HS-27A (cell line): ENCODE measurements at regions not wholly inside any gene's neighbourhood (a gene's known extent, or its start where the extent isn't known, plus 50 kb on each side); places are given as distances from the start of the nearest gene placed in this dataset.

Source experiments
- DNase-seq: peaks from one replicate; pipeline ENCODE4 v3.0.0-alpha.2; 2012; ENCODE audit warnings: low read depth, missing footprints

DNA sequence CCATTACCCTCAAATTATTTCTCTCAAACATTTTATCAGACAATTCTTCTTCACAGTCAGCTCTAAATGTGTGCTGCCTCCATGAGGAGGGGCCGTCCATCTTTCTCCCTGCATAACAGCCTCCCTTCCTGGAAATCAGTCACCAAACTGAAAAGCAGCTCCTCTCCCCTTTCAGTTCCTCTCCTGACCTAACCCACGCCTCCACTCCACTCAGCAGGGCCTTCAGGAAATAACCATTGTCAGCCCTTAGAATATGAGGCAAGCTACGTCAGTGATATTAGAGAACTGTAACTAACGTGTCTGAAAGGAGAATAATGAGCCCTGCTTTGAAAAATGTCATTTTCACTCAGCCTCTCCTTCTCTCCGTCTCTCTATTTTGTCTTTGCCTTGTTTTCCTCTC is 116.2 kb downstream of the OLFM4 start:
- no peak for DNase-seq

DNA sequence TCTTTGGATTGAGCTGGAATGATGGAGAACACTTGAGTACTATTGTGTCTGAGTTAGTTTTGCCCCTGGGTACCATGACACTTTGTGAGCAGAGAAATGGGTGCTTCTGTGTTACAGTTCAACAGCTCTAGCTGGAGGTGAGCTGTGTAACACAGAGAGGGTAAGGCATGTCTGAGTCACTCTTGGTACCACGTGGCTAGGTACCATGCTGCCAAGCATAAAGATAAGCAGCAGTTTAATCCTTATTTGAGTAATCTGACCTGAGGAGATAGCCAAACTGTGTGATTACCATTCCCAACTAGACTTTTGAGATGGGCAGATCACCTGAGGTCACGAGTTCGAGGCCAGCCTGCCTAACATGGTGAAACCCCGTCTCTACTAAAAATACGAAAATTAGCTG is 122.0 kb downstream of the OLFM4 start:
- DNase-seq, result no peak

DNA sequence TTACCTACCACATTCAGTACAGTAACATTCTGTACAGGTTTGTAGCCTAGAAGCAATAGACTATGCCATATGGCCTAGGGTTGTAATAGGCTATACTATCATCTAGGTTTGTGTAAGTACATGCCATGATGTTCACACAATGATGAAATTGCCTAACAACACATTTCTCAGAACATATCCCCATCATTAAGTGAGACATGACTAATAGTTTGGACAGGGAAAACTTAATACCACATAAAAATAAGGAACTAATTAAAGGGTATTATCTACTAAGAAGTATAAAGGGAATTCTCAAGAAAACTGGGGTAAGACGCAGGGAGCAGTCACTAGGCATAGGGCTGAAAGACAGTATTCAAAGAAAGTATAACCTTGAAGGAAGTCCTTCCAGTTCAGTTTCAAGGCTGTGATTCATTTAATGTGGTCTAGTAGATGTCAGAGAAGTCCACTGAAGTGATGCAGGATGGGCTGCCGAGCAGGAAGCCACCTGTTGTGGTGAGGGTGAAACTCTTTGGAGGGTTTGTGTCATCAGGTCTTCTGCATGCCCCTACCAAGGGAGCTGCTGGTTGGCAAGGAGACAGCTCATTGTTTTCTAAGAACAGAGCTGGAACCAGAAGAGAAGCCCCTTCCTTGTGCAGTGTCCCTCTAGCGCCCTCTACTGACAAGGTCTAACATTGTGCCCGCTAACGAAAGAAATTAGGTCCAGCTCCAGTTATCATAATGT is 122.9 kb downstream of the OLFM4 start:
- no peak for DNase-seq

- no peak for DNase-seq
These were observed 123.4 kb downstream of the OLFM4 start for GRCh38 chr13:53152057-53152421.

- no peak for DNase-seq
These were observed 129.6 kb downstream of the OLFM4 start for GRCh38 chr13:53158201-53158600.

GRCh38 chr13:53159431-53159830 is 130.8 kb downstream of the OLFM4 start:
- no peak for DNase-seq

- no peak for DNase-seq
These were observed 131.6 kb downstream of the OLFM4 start for GRCh38 chr13:53160211-53160610.

DNA sequence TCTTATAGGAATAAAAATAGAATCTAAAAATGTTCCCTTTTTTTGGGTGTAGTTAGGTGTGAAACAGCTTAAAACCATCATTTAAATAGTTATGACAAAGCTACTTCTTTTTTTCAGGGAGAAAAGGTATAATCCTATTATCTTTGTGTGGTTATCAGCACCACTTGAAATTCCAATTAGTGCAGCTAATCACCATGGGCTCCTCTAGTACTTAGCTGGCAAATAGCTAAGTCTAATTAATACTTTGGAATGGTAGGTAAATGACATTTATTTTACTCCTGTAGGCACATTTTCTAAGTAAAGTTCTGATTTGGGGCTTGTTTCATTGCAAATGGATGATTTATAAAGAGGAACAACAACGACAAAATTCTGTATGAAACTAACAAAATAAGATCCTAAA is 132.6 kb downstream of the OLFM4 start:
- no peak for DNase-seq

DNA sequence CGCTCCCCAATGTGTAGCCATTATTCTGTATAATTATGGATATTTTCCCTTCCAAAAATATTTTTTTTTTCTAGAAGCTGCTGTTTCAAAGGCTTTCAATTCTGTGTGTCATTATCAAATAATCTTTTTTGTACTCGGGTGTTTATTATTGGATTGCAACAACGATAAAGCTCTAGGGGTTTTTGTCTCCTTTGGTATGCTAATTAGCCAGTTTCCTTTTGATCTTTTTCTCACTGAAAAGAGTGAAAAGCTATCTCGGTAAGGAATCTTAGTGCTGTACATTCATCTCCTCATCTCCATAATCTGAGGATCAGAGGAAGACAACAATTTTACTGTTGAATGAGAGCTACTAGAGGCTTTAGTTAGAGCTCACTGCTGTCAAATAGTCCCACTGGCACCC is 136.6 kb downstream of the OLFM4 start:
- no peak for DNase-seq

DNA sequence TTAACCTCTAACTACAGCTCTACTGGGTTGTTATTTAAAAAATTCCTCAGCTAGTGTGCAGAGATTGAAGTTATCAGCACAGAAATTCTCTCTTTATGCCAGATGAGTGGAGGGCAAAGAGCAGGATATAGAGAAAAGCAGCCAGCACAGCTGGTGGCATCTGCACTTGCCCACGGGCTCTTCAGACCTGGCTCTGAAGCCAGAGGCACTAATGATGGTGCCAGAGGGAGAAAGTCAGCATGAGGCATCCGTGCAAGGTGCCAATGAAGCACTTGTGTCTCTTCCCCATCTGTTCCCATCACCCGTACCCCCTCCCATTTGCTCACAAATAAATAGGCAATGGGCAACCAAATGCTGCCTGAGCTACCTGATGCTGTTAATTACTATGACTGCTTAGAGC is 138.9 kb downstream of the OLFM4 start:
- DNase-seq, result no peak

- DNase-seq, result no peak
These were observed 142.3 kb downstream of the OLFM4 start for GRCh38 chr13:53170910-53171309.

DNA sequence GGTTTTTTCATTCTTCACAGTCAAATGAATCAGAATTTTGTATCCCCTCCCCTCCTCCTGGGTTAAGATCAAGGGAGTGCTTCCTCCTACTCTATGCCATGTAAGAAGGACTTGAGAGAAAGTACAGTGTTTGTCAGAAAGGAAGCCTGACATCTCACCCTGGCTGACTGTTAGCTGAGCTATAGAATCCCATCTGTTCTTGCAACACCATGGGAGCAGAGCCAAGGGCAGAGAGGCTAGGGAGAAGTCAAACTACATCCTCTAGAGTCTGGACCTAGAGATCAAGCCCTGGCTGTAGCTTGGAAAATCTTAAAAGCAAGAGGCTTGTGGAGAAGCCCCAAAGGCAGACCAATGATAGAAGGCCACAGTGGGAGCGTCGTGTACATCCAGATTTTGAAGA is 145.9 kb downstream of the OLFM4 start:
- no peak for DNase-seq

DNA sequence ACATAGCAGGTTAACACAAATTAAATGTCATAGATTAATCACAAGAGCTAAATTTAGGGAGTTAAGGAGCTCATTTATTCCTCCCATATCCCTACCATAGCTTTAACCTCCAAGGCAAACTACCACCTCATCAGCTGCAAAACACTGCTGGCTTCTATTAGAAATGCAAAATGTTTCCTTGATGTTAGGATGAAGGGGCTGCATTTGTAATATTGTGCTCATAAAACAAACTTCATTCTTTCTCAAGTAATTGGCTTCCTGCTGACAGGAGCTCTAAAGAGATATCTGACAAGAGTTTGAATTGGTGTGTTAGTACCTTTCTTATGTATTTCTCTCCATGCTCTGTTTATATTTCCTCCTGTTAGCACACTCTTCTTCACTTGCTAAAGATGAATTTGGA is 152.1 kb downstream of the OLFM4 start:
- no peak for DNase-seq

GRCh38 chr13:53182724-53183123 is 154.1 kb downstream of the OLFM4 start:
- no peak for DNase-seq

DNA sequence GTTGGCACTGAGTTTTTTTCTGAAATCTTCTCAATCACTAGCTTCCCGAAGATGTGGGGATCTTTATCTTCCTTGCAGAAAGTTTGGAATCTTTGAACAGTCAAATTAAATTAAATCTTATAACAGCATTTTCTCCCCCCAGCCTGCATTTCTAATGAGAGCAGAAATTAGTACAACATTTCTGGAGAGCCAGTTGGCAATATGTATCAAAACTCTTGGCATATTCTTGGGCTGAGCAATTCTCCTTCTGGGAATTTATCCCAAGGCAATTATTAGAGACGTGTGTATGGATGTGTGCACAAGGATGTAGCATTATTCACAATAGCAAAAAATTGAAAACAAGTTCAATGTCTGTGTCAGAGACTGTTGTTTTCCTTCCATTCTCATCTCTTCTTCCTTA is 159.5 kb downstream of the OLFM4 start:
- DNase-seq, result no peak

DNA sequence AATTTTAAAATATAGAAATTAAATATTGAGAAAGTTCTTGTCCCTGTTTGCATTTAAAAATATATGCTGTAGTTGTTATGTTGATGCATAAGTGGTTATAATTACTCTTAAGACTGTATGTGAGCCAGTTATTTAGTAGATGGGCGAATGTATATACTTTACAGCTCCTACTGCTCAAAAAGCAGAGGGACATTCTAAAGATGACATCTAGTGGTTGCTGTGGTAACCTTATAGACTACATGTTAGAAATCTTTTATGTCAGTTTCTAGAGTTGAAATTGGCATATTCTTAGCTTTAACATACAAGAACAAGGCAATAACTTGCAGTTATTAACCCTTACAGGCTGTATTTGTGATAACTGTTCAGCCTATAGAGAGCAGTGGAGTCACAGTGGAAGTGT is 160.5 kb downstream of the OLFM4 start:
- DNase-seq, result no peak

DNA sequence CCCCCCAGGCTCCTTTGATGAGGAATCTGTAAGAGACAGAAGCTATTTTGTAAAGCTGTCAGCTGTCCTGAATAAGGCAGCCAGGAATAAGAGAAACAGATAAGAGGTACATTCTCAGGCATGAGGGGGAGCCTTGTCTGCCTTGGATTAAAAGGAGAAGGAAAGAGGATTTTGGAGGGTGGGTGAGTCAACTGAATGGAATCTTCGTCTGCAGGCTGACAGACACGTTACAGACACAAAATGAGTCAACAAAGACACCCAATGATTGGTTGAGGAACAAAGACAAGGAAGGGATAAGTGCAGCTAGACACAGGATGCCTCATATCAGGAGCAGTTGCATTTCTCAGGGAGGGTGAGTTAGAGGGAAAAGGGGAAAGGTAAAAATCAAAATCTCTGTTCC is 162.5 kb downstream of the OLFM4 start:
- peak; percentile 41 for DNase-seq

DNA sequence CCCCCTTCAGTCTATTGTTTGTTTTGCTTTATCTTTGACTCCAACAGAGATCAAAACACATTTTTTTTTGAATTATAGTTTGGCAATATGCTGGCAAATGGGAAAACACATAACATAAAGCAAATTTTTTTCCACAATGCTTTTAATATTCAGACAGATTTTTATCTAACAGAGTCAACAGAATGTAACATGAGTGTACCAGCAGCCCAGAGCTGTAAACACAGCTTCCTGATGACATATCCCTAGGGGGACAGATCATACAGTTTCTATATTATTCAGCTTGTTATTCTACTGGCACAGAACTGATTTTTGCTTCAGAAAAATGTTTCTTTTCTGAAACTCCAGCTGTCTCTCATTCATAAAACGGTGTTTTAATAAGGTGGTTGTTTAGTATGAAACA is 168.8 kb downstream of the OLFM4 start:
- no peak for DNase-seq

GRCh38 chr13:53198017-53198416 is 169.4 kb downstream of the OLFM4 start:
- DNase-seq, result no peak

DNA sequence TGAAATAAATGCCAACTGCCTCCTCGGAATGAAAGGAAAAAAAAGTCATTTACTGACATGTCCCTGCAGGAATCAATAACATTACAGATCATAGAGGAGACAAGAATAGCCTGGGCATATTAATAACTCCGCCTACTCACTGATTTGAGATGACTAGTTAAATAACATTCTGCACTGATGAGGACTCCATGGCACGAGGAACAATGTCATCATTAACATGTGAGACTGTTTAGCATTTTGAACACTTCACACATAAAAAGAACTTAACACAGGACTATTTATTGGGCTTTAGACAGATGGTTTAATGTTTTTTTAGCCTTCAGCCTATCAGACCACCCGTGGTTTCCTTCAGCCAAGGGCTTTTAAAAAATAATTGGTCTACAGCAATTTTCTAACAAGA is 170.1 kb downstream of the OLFM4 start:
- no peak for DNase-seq

DNA sequence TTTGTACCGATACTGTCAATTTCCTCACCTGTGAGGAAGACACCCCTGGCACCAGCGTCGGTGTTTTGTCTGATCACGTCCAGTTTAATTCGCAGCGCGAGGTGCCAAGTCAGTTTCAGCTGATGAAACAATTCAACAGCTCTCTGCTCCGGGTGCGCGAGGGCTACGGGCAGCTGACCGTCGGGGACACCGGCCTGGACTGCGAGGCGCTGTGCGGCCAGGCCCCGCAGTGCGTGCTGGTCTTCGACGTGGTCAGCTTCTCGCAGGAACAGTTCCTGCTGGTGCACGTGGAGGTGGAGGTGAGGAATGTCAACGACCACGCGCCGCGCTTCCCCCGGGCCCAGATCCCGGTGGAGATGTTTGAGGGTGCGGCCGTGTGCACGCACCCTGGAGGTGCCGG is 171.5 kb downstream of the OLFM4 start:
- DNase-seq, result no peak

- no peak for DNase-seq
These were observed 172.2 kb downstream of the OLFM4 start for GRCh38 chr13:53200498-53201453.

DNA sequence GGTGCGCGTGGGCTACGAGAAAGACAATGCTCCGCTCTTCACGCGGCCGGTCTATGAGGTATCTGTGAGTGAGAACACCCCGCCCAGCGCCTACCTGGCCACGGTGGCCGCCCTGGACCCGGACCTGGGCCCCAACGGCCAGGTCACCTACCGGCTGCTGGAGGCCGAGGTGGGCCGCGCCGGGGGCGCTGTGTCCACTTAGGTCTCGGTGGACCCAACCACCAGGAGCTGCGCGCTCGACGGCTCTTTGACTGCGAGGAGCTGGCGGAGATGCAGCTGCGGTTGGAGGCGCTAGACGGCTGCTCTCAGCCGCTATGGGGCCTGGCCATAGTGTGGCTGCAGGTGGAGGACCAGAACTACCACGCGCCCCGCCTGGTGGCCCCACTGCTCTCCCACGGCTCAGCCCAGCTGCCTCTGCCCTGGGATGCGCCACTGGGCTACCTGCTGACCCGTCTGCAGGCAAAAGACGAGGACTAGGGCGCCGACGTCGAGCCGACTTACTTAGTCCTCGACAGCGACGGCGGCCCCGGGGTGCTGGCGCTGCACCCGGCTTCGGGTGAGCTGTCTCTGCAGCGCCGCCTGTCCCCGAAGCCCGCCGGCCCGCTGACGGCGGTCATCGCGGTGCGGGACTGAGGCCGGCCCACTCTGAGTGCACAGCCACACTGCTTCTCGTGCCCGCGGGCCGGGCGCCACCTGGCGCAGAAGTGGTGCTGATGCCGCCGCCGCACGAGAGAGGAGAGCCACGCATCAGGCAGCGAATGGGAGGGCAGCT is 173.0 kb downstream of the OLFM4 start:
- no peak for DNase-seq
